ENCODE measurements at regions not wholly inside any gene's neighbourhood (a gene's known extent, or its start where the extent isn't known, plus 50 kb on each side); places are given as distances from the start of the nearest gene placed in this dataset.

- H2BK120ac ChIP-seq (replicated peaks; ENCODE audit: low read depth, low read length) = no peak overlapping the region
- no peak overlapping the region for H3K23ac ChIP-seq (ENCODE audit: insufficient read length)
- H3K9me3 ChIP-seq (ENCODE audit: insufficient read depth in 2 of 2, low read depth in 1 of 2, low read length in 1 of 2) = no peaks in the 10 kb centered on the region
- H3K4me1 ChIP-seq (replicated peaks in 1 of 4; ENCODE audit: control insufficient read depth in 3 of 4, insufficient read depth in 4 of 4, low read length in 3 of 4) = no peaks in the 10 kb centered on the region; a peak in 1 of 7 replicates
- no peak overlapping the region for H2BK15ac ChIP-seq (ENCODE audit: low read length)
- no peaks in the 10 kb centered on the region for H3K36me3 ChIP-seq (ENCODE audit: control insufficient read depth in 2 of 4, insufficient read depth in 4 of 4, low read length in 3 of 4)
- H2AK5ac ChIP-seq (ENCODE audit: low read depth, low read length) = no peak overlapping the region
- H4K20me1 ChIP-seq (replicated peaks in 1 of 2; ENCODE audit: control insufficient read depth in 1 of 2, insufficient read depth in 2 of 2, low read length in 2 of 2) = no peaks in the 10 kb centered on the region
- CTCF ChIA-PET (ENCODE audit: partially characterized antibody) = interaction anchor here (0.9 kb wide), 2 partner anchors 17 to 103 kb away, joined by 3 to 4 read pairs; no protein-coding TSS in a partner anchor
- DNase-seq (ENCODE audit: low read depth in 1 of 2, low spot score in 2 of 2) = no peak
- WGBS, 2 experiments (ENCODE audit: extremely low coverage in 1 of 2, insufficient coverage in 1 of 2, insufficient read length in 1 of 2, insufficient replicate concordance in 2 of 2, low coverage in 1 of 2, low lambda C conversion rate in 2 of 2, missing lambda C conversion rate in 1 of 2) = 92% methylated on average over 1 of the region's 1 CpG; no CpG with 5 or more reads in 1 of the 2 experiments
- no peak overlapping the region for H3K4me2 ChIP-seq (ENCODE audit: insufficient read depth in 1 of 2, low read depth in 2 of 2, low read length in 2 of 2)
- no peak overlapping the region for H4K5ac ChIP-seq (ENCODE audit: insufficient read length, low read depth, low read length)
- no peak overlapping the region for H2BK12ac ChIP-seq (ENCODE audit: low read depth, low read length)
- no peak overlapping the region for H3K56ac ChIP-seq (replicated peaks; ENCODE audit: insufficient read length, low read depth, low read length)
- no peak overlapping the region for H3K4me3 ChIP-seq (ENCODE audit: extremely low read depth in 1 of 4, insufficient read depth in 2 of 4, low read depth in 3 of 4, low read length in 4 of 4)
- H3K27ac ChIP-seq (ENCODE audit: low read depth, low read length) = no peak overlapping the region
- H3K14ac ChIP-seq (ENCODE audit: insufficient read length) = no peak overlapping the region
- no peaks in the 10 kb centered on the region for H3K27me3 ChIP-seq (replicated peaks in 1 of 4; ENCODE audit: control insufficient read depth in 3 of 4, extremely low read depth in 1 of 4, insufficient read depth in 3 of 4, low read length in 3 of 4)
- no peak for FAIRE-seq
- H4K91ac ChIP-seq (replicated peaks; ENCODE audit: insufficient read length, low read length) = no peak overlapping the region
- H4K8ac ChIP-seq (ENCODE audit: extremely low read depth, insufficient read depth, low read length) = no peak overlapping the region
- H3K79me1 ChIP-seq (ENCODE audit: low read depth, low read length) = no peaks in the 10 kb centered on the region
- no peaks in the 10 kb centered on the region for H3K79me2 ChIP-seq (ENCODE audit: control insufficient read depth in 1 of 2, insufficient read depth in 2 of 2, low read length in 2 of 2)
- no peak overlapping the region for H2BK20ac ChIP-seq (ENCODE audit: low read length)
- H3K23me2 ChIP-seq (ENCODE audit: low read depth, low read length) = no peaks in the 10 kb centered on the region
- no peak overlapping the region for H3K9ac ChIP-seq (replicated peaks in 1 of 4; ENCODE audit: extremely low read depth in 1 of 4, low read depth in 3 of 4, low read length in 3 of 4)
- no peak overlapping the region for H2BK5ac ChIP-seq (ENCODE audit: low read depth, low read length)
- H3K18ac ChIP-seq (ENCODE audit: extremely low read depth, low read length) = no peak overlapping the region
- H3K4ac ChIP-seq (replicated peaks; ENCODE audit: insufficient read length, low read depth, low read length) = no peak overlapping the region
- no peak overlapping the region for H2AFZ ChIP-seq (ENCODE audit: low read length)
- POLR2A ChIA-PET (ENCODE audit: partially characterized antibody) = no interaction called here
- TF ChIP-seq RBBP5 (IDR thresholded peaks at IDR 0.05; ENCODE audit: borderline replicate concordance, low read depth, low read length) (no peak), MAX (IDR thresholded peaks at IDR 0.05) (no peak), BCL11A (IDR thresholded peaks at IDR 0.05; ENCODE audit: low read depth in 2 of 2, low read length in 2 of 2) (no peak), NANOG (IDR thresholded peaks at IDR 0.05; ENCODE audit: insufficient read depth, low read depth, low read length, poor library complexity, severe bottlenecking) (no peak), SUZ12 (IDR thresholded peaks at IDR 0.05; ENCODE audit: low read length) (no peak), CTBP2 (IDR thresholded peaks at IDR 0.05; ENCODE audit: borderline replicate concordance, insufficient read depth, insufficient read length, low read length) (no peak), POLR2A (IDR thresholded peaks at IDR 0.05; ENCODE audit: control extremely low read depth in 1 of 2, low read depth in 2 of 2, low read length in 2 of 2) (no peak), SP4 (IDR thresholded peaks at IDR 0.05; ENCODE audit: low read length) (no peak), ATF3 (IDR thresholded peaks at IDR 0.05; ENCODE audit: insufficient read depth, low read depth, low read length) (no peak), RXRA (IDR thresholded peaks at IDR 0.05; ENCODE audit: insufficient read depth, low read depth, low read length) (no peak), CHD2 (IDR thresholded peaks at IDR 0.05; ENCODE audit: low read length) (no peak), CTCF (IDR thresholded peaks at IDR 0.05; ENCODE audit: control extremely low read depth in 1 of 3, insufficient read depth in 1 of 3, low read depth in 1 of 3, low read length in 3 of 3) (no peak)
Observed at GRCh38 chr3:117161816-117162215, 452.2 kb downstream of the TUSC7 start.
